ENCODE measurements at regions not wholly inside any gene's neighbourhood (a gene's known extent, or its start where the extent isn't known, plus 50 kb on each side); places are given as distances from the start of the nearest gene placed in this dataset.

DNA sequence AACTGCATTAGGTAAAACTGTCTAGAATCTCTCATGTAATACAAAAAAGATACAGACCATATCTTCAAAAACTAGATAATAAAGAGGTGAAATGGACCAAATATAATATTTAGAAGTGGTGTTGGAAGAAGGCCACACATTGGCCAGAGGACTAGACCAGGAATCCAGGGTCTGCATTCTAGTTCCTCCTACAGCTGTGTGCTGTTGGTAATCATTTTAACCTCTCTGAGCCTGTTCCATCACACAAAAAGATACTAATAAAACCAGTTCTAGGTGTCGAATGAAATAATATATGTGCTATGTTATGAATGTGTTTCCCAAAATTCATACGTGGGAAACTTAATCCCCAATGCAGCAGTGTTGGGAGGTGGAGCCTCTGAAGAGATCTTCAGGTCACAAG lies 111.6 kb upstream of the RREB1 start:
- H3K4me3 Mint-ChIP-seq = no peak overlapping the region
- peaks cover 13% of the 10 kb centered on the region for H3K9me3 ChIP-seq (ENCODE audit: control insufficient read depth, low read length)
- no peak for DNase-seq

DNA sequence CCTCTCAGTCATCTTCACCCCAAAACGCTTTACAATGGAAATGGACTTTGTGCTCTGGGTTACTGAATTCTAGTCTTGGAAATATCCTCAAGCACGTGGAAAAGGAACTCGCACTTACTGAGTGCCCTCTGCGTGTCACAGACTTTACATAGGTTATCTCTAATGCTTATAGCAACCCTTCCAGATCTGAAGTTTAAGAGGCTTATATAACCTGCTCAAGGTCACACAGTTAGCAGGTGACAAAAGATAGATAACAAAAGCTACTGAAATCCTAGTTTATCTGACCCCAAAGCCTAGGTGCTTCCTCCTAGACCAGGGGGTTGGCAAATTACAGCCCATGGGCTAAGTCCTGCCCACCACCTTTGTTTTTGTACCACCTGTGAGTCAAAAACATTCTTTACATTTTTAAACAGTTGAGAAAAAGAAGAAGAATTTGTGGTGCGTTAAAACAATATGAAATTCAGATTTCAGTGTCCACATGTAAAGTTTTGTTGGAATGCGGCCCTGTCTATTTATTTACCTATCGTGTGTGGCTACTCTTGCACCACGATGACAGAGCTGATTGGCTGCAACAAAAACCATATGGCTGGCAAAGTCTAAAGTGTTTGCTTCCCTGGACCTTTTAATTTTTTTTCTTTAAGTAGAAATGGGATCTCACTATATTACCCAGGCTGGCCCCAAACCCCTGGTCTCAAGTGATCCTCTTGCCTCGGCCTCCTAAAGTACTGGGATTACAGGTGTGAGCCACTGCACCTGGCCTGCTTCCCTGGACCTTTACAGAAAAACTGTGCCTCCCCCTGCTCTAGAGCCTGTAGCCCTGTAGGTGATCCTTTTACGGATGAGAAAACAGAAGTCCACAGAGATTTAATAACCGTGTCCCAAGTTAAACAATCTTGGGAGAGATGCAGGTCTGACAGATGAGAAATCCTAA lies 110.2 kb upstream of the RREB1 start:
- H3K4me3 ChIP-seq (ENCODE audit: low read length) = no peak overlapping the region

More for the DNA sequence above, 111.6 kb upstream of the RREB1 start:
- no peak for TF ChIP-seq CTCF (conservative IDR thresholded peaks at IDR 0.05)
- no peaks in the 10 kb centered on the region for H3K4me1 ChIP-seq (ENCODE audit: control insufficient read depth, insufficient read depth, low read length)
- 86 to 96% methylated on average over 1 to 2 of the region's 2 CpGs for WGBS, 2 experiments (ENCODE audit: insufficient coverage in 1 of 2, insufficient read length in 1 of 2)
- Mint-ChIP-seq H3K9me3 (peaks cover 7% of the 10 kb centered on the region), H3K4me1 (peaks cover 11% of the 10 kb centered on the region), H3K27me3 (ENCODE audit: insufficient read depth) (peaks cover 28% of the 10 kb centered on the region), H3K36me3 (ENCODE audit: low read depth) (no peaks in the 10 kb centered on the region), H3K27ac (no peak overlapping the region)
- H3K36me3 ChIP-seq (ENCODE audit: control insufficient read depth, insufficient read depth, low read length) = no peaks in the 10 kb centered on the region
- H3K27me3 ChIP-seq (ENCODE audit: control insufficient read depth, insufficient read depth, low read length, poor library complexity, severe bottlenecking) = peaks cover 21% of the 10 kb centered on the region
- no peak overlapping the region for H3K27ac ChIP-seq (ENCODE audit: low read depth, low read length)
- H3K4me3 ChIP-seq (ENCODE audit: low read length) = no peak overlapping the region
- no peak overlapping the region for H3K9ac ChIP-seq (ENCODE audit: extremely low read depth, low read length, poor library complexity, severe bottlenecking)

GRCh38 chr6:6998194-6998569 lies 109.6 kb upstream of the RREB1 start:
- no peaks in the 10 kb centered on the region for H3K36me3 ChIP-seq (ENCODE audit: control insufficient read depth, insufficient read depth, low read length)
- Mint-ChIP-seq H3K36me3 (ENCODE audit: low read depth) (no peaks in the 10 kb centered on the region), H3K9me3 (peaks cover 7% of the 10 kb centered on the region), H3K27ac (no peak overlapping the region), H3K27me3 (ENCODE audit: insufficient read depth) (peaks cover 31% of the 10 kb centered on the region), H3K4me1 (peaks cover 11% of the 10 kb centered on the region), H3K4me3 (no peak overlapping the region)
- 79 to 82% methylated on average over 3 to 5 of the region's 6 CpGs for WGBS, 2 experiments (ENCODE audit: insufficient coverage in 1 of 2, insufficient read length in 1 of 2)
- DNase-seq = peak; percentile 45
- no peak overlapping the region for H3K9ac ChIP-seq (ENCODE audit: extremely low read depth, low read length, poor library complexity, severe bottlenecking)
- H3K4me1 ChIP-seq (ENCODE audit: control insufficient read depth, insufficient read depth, low read length) = no peaks in the 10 kb centered on the region
- H3K27ac ChIP-seq (ENCODE audit: low read depth, low read length) = no peak overlapping the region
- no peak overlapping the region for H3K4me3 ChIP-seq (ENCODE audit: low read length)
- no peak for TF ChIP-seq CTCF (conservative IDR thresholded peaks at IDR 0.05)
- H3K9me3 ChIP-seq (ENCODE audit: control insufficient read depth, low read length) = peaks cover 13% of the 10 kb centered on the region
- H3K27me3 ChIP-seq (ENCODE audit: control insufficient read depth, insufficient read depth, low read length, poor library complexity, severe bottlenecking) = peaks cover 21% of the 10 kb centered on the region

More for the DNA sequence above, 110.2 kb upstream of the RREB1 start:
- WGBS, 2 experiments (ENCODE audit: insufficient coverage in 1 of 2, insufficient read length in 1 of 2) = 80 to 86% methylated on average over 10 to 11 of the region's 11 CpGs
- Mint-ChIP-seq H3K36me3 (ENCODE audit: low read depth) (no peaks in the 10 kb centered on the region), H3K4me1 (peaks cover 11% of the 10 kb centered on the region), H3K9me3 (peaks cover 7% of the 10 kb centered on the region), H3K27ac (no peak overlapping the region), H3K27me3 (ENCODE audit: insufficient read depth) (peaks cover 28% of the 10 kb centered on the region), H3K4me3 (no peak overlapping the region)
- Histone ChIP-seq H3K36me3 (ENCODE audit: control insufficient read depth, insufficient read depth, low read length) (no peaks in the 10 kb centered on the region), H3K9me3 (ENCODE audit: control insufficient read depth, low read length) (peaks cover 13% of the 10 kb centered on the region), H3K27ac (ENCODE audit: low read depth, low read length) (no peak overlapping the region), H3K9ac (ENCODE audit: extremely low read depth, low read length, poor library complexity, severe bottlenecking) (no peak overlapping the region), H3K4me1 (ENCODE audit: control insufficient read depth, insufficient read depth, low read length) (no peaks in the 10 kb centered on the region), H3K27me3 (ENCODE audit: control insufficient read depth, insufficient read depth, low read length, poor library complexity, severe bottlenecking) (peaks cover 21% of the 10 kb centered on the region)
- no peak for DNase-seq
- TF ChIP-seq CTCF (conservative IDR thresholded peaks at IDR 0.05) = no peak
